Cardiac fibroblast (primary cell): ENCODE measurements at regions not wholly inside any gene's neighbourhood (a gene's known extent, or its start where the extent isn't known, plus 50 kb on each side); places are given as distances from the start of the nearest gene placed in this dataset.

ENCODE experiments used
- DNase-seq, 2 donors: peaks; one replicate each; pipeline versions ENCODE4 v3.0.0 to v3.0.0-alpha.2; 2010; ENCODE audit warnings: low read depth in 2 of 2
- H3K4me3 ChIP-seq, 2 donors: replicated peaks in 1 of 2; 1 replicate in 1 of 2; 2 replicates in 1 of 2; pipeline ENCODE4 v1.5.1; 2011; ENCODE audit warnings: low read depth in 2 of 2, low read length in 2 of 2, mild to moderate bottlenecking in 2 of 2, moderate library complexity in 1 of 2
- CTCF ChIP-seq: IDR thresholded peaks from one replicate; pipeline ENCODE4 v1.5.1; 2011; ENCODE audit warnings: low read depth, mild to moderate bottlenecking, low read length, inconsistent platforms

DNA sequence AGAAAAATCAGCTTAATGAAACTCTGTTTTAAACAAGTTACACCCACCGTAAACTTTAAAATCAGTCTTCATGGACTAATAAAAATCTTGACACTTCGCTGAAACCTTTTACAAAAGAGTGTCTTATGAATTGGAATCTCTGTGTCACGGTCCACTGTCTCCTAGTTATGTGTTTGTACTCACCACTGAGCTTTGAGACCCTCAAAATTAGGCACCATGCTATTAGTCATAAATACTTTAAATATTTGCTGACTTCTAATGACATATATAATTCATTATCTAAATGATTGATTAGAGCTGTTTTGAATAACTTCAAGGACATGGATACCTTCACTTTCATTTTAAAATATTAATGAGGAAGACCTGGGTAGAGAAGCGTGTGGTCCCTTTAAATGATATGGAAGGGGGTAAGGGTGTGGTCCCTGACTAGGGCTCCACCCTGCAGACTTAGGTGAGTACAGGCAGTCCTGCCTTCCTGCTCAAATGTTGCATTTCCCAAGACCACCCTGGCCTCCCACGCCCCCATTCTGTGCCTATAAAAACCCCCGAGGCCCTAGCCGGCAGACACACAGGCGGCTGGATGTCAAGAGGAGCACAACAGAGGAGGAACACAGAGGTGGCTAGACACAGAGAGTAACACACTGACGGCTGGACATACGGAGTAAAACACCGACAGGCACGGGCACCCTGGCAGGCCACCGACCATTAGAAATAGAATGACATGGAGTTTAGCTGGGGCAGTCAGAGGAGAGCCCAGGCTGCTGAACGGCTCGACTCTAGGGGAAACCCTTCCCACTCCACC is 179.0 kb upstream of the CDH9 start:
- no peak for DNase-seq
- no peak overlapping the region for H3K4me3 ChIP-seq
- TF ChIP-seq CTCF, result no peak

GRCh38 chr5:27216367-27216950 is 178.1 kb upstream of the CDH9 start:
- TF ChIP-seq CTCF, result no peak
- DNase-seq, result no peak
- no peak overlapping the region for H3K4me3 ChIP-seq

GRCh38 chr5:27208051-27208450 is 169.7 kb upstream of the CDH9 start:
- no peak for DNase-seq
- H3K4me3 ChIP-seq, result no peak overlapping the region
- no peak for TF ChIP-seq CTCF

DNA sequence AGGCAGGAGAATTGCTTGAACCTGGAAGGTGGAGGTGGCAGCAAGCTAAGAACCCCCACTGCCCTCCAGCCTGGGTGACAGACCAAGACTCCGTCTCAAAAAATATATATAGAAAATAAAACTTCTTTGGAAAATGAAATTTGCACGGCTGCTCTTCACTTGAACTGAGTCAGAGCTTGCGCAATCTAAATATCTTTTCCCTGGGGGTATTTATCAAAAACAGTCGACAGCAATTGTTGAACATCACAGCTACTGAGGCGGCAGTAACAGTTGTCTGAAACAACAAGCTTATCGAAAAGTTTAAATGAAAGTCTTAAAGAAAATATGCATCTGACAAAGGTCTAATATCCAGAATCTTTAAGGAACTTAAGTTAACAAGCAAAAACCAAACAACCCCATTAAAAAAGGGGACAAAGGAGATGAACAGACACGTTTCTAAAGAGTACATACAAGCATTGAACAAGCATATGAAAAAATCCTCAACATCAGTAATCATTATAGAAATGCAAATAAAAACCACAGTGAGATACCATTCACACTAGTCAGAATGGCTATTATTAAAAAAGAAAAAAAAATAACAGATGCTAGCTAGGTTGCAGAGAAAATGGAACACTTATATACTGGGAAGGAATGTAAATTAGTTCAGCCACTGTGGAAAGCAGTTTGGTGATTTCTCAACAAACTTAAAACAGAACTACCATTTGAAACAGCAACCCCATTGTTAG is 153.6 kb upstream of the CDH9 start:
- no peak overlapping the region for H3K4me3 ChIP-seq
- no peak for TF ChIP-seq CTCF
- DNase-seq, result peak; percentile 61 to 62

GRCh38 chr5:27172693-27173092 is 134.3 kb upstream of the CDH9 start:
- no peak for DNase-seq
- no peak for TF ChIP-seq CTCF

GRCh38 chr5:27171761-27172261 is 133.4 kb upstream of the CDH9 start:
- DNase-seq, result no peak
- H3K4me3 ChIP-seq, result no peak overlapping the region
- no peak for TF ChIP-seq CTCF

More at GRCh38 chr5:27172693-27173092, 134.3 kb upstream of the CDH9 start:
- H3K4me3 ChIP-seq, result no peak overlapping the region
